MCF 10A (cell line): ENCODE measurements at regions not wholly inside any gene's neighbourhood (a gene's known extent, or its start where the extent isn't known, plus 50 kb on each side); places are given as distances from the start of the nearest gene placed in this dataset.

Source experiments
- BruUV-seq: library from RNA; stranded (reverse); fragments of 400-500 nt; replicated peaks from 2 replicates; lab custom pipeline; 2021; lab: Mats Ljungman, UMichigan
- CTCF ChIA-PET: fragments of 300-600 bp; sonication (Branson Sonifier 250); formaldehyde crosslinking; extraction: SDS; loops from one replicate; lab custom pipeline; 2021; ENCODE audit warnings: antibody characterized with exemption, inconsistent platforms; lab: Yijun Ruan, JAX
- POLR2A ChIA-PET: fragments of 300-600, 350-650 bp; sonication (Branson Sonifier 250); formaldehyde crosslinking; extraction: SDS; loops from one replicate; lab custom pipeline; 2020; ENCODE audit warnings: antibody characterized with exemption, inconsistent platforms; lab: Yijun Ruan, JAX
- DNase-seq: peaks from one replicate; pipeline ENCODE4 v3.0.0-alpha.2; 2018; ENCODE audit not compliant: unreplicated experiment
- H3K27ac Mint-ChIP-seq: one replicate; pipeline ENCODE4 v1.8.0; 2022; ENCODE audit warnings: mild to moderate bottlenecking, low read depth, mixed read lengths; ENCODE audit not compliant: unreplicated experiment
- H3K27me3 Mint-ChIP-seq: one replicate; pipeline ENCODE4 v1.8.0; 2022; ENCODE audit warnings: mixed read lengths; ENCODE audit not compliant: insufficient read depth, unreplicated experiment
- H3K36me3 Mint-ChIP-seq: one replicate; pipeline ENCODE4 v1.8.0; 2022; ENCODE audit warnings: mild to moderate bottlenecking, moderate library complexity, mixed read lengths; ENCODE audit not compliant: insufficient read depth, unreplicated experiment
- H3K4me1 Mint-ChIP-seq: one replicate; pipeline ENCODE4 v1.8.0; 2022; ENCODE audit warnings: mixed read lengths; ENCODE audit not compliant: insufficient read depth, unreplicated experiment
- H3K4me3 Mint-ChIP-seq: one replicate; pipeline ENCODE4 v1.8.0; 2022; ENCODE audit warnings: mild to moderate bottlenecking, moderate library complexity, mixed read lengths; ENCODE audit not compliant: unreplicated experiment
- H3K9me3 Mint-ChIP-seq: one replicate; pipeline ENCODE4 v1.8.0; 2022; ENCODE audit warnings: mixed read lengths; ENCODE audit not compliant: unreplicated experiment
- CTCF ChIP-seq: fragments of 200-600 bp; IDR thresholded peaks from one replicate; pipeline ENCODE4 v1.8.0; 2022; ENCODE audit warnings: antibody characterized with exemption, mild to moderate bottlenecking; ENCODE audit not compliant: unreplicated experiment
- intact Hi-C: fragments of 100-400 bp; cut with micrococcal nuclease; formaldehyde crosslinking; loops from 2 replicates; pipeline ENCODE4 v1.14.1; 2022

GRCh38 chr2:120418174-120418787 lies 72.3 kb downstream of the INHBB start:
- CTCF ChIA-PET = no interaction called here
- intact Hi-C loops = no loop called here
- DNase-seq = no peak
- H3K4me1 Mint-ChIP-seq = no peaks in the 10 kb centered on the region
- H3K27ac Mint-ChIP-seq = no peak overlapping the region
- no peaks in the 10 kb centered on the region for H3K9me3 Mint-ChIP-seq
- H3K36me3 Mint-ChIP-seq = no peaks in the 10 kb centered on the region
- BruUV-seq = no TSS peak
- POLR2A ChIA-PET = no interaction called here
- peaks cover 35% of the 10 kb centered on the region for H3K27me3 Mint-ChIP-seq
- no peak overlapping the region for H3K4me3 Mint-ChIP-seq
- no peak for TF ChIP-seq CTCF

GRCh38 chr2:120419073-120419472 lies 73.1 kb downstream of the INHBB start:
- DNase-seq = no peak
- no peak for TF ChIP-seq CTCF
- Mint-ChIP-seq H3K9me3 (no peaks in the 10 kb centered on the region), H3K36me3 (no peaks in the 10 kb centered on the region), H3K27ac (no peak overlapping the region), H3K4me1 (no peaks in the 10 kb centered on the region), H3K4me3 (no peak overlapping the region), H3K27me3 (peaks cover 39% of the 10 kb centered on the region)
- intact Hi-C loops = no loop called here
- POLR2A ChIA-PET = no interaction called here
- CTCF ChIA-PET = no interaction called here
- no TSS peak for BruUV-seq

GRCh38 chr2:120419955-120420354 lies 74.0 kb downstream of the INHBB start:
- intact Hi-C loops = no loop called here
- POLR2A ChIA-PET = no interaction called here
- H3K36me3 Mint-ChIP-seq = no peaks in the 10 kb centered on the region
- no peak for TF ChIP-seq CTCF
- no peaks in the 10 kb centered on the region for H3K4me1 Mint-ChIP-seq
- CTCF ChIA-PET = no interaction called here
- no peaks in the 10 kb centered on the region for H3K9me3 Mint-ChIP-seq
- no peak overlapping the region for H3K27ac Mint-ChIP-seq
- no peak for DNase-seq
- H3K27me3 Mint-ChIP-seq = peaks cover 44% of the 10 kb centered on the region
- H3K4me3 Mint-ChIP-seq = no peak overlapping the region
- no TSS peak for BruUV-seq

GRCh38 chr2:120421126-120421829 lies 75.3 kb downstream of the INHBB start:
- BruUV-seq = no TSS peak
- Mint-ChIP-seq H3K36me3 (no peaks in the 10 kb centered on the region), H3K4me3 (no peak overlapping the region), H3K27me3 (peaks cover 52% of the 10 kb centered on the region), H3K27ac (no peak overlapping the region), H3K9me3 (no peaks in the 10 kb centered on the region), H3K4me1 (no peaks in the 10 kb centered on the region)
- DNase-seq = no peak
- POLR2A ChIA-PET = no interaction called here
- TF ChIP-seq CTCF = no peak
- CTCF ChIA-PET = no interaction called here
- intact Hi-C loops = no loop called here
